Left forelimb (tissue), 1 donor: ENCODE measurements at regions not wholly inside any gene's neighbourhood (a gene's known extent, or its start where the extent isn't known, plus 50 kb on each side); places are given as distances from the start of the nearest gene placed in this dataset.
A peak's percentile ranks its signal among the peaks of the same experiment; 100 is the strongest.

Experiments
- DNase-seq: peaks from one replicate; pipeline ENCODE4 v3.0.0-alpha.2; 2018; ENCODE audit warnings: low spot score

GRCh38 chr3:113138839-113139743 is 72.3 kb upstream of the BOC start:
- DNase-seq = no peak

GRCh38 chr3:113140876-113141275 is 70.5 kb upstream of the BOC start:
- DNase-seq = no peak

DNA sequence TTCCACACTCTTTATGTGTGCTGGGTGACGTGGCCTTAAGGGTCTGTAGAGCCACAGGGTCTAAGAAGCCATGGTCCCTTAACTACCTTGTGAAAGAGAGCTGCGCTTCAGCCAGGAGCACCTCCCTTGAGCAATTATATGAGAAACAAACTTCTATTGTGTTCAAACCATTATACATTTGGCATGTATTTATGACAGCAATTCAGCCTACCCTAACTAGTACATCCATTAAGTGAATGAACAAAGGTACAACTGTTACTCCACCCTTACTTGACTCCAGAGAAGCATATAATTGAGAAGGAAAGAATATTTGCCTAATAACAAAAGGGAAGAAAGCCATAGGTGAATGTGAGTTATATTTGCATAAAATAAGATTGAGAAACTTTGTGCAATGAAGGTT is 69.8 kb upstream of the BOC start:
- no peak for DNase-seq

- no peak for DNase-seq
Observed at GRCh38 chr3:113142476-113142875, 68.9 kb upstream of the BOC start.

DNA sequence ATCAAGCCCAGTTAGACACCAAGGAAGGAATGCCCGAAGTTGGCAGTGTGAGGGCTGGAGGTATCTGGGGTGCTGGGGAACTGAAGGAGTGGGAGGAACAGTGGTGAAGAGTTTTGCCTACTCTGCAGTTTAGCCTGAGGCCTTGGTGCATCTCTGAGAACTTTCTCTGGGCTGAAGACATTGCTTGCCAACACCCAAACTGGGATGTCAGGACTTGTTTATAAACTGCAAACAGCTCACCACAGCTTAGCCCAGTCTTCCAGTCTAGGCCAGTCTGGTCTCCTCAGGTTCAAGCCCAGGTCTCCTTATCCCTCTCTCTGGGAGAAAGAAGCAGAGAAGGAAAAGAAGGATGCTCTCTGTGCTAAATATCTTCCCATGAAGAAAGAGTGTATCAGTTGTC is 68.0 kb upstream of the BOC start:
- DNase-seq = no peak

- DNase-seq = peak; percentile 91
Observed at GRCh38 chr3:113147681-113148261, 63.6 kb upstream of the BOC start.

DNA sequence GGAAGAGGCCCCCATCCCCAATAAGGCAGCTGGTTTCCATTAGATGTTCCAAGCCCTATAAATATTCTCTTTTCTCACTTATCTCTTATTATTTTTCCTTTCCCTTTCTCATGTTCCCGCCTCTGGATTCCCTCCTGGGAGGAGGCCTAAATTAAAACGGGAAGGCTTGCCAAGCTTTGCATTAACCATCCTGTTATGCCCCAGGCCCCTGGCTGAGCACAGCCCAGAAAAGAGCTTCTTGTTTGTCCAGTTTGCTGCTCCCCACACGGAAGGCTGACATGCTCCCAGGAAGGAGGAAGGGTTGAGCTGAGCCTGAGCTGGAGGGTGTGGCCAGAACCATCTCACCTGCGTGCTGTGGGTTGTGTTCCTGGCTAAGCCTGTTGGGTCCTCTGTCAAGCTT is 63.1 kb upstream of the BOC start:
- DNase-seq = no peak

- DNase-seq = no peak
Observed at GRCh38 chr3:113150250-113150649, 61.1 kb upstream of the BOC start.

DNA sequence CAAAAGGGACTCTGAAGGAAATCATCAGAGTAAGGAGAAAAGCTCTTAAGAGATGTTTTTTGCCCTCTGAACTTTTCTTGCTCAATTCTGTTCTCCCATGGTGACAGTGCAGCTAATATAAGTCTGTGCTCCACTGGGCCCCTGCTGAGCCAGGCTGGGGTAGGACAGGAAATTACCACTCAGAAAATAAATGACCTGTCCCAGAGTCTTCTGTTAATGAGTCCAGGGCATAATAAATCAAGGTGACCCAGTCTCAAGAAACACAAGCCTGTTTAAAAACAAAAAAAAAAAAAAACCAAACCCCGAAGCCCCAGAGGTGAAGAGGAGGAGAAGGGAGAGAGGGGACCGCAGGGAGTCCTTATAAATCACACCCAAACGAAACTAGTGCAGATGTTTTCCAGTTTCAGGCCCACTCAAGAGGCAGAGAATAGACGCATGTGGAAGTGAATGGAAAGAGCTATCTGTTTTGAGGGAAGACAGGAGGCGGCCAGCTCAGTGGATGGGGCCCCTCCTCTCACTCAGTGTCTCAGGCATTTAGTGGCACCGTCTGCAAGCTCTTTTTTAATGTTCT is 59.8 kb upstream of the BOC start:
- DNase-seq = no peak

- no peak for DNase-seq
Observed at GRCh38 chr3:113152849-113153248, 58.5 kb upstream of the BOC start.

GRCh38 chr3:113153499-113154107 is 57.8 kb upstream of the BOC start:
- no peak for DNase-seq

- DNase-seq = no peak
Observed at GRCh38 chr3:113156816-113157333, 54.5 kb upstream of the BOC start.

DNA sequence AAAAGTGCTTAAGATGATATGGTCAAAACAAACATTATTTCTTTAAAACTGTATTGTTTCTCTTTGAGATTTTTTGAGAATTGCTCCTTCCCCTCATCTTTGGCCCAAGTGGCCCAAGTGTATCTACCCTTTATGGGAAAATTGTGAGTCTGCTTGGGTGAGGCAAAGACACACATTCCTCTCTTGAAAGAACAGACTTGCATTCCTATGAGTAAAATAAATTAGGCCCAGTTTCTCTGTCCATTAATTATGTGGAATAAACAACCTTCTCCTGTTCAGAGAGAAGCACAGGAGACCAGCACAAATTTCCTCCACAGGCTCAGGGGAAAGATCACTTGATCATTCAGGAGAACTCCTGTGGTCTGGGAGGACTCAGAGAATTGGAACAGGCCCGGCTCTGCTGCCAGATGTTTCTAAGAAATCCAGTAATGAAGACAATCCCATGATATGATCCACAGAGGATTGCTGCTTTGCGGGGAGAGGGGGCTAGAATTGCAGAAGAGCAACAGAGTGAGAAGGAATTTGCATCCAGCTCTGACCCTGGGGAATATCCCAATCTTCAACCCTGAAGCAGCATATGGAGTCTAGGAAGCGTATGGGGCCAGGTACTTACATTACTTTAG is 53.8 kb upstream of the BOC start:
- DNase-seq = no peak

- DNase-seq = no peak
Observed at GRCh38 chr3:113158171-113158570, 53.2 kb upstream of the BOC start.
